ENCODE measurements at regions not wholly inside any gene's neighbourhood (a gene's known extent, or its start where the extent isn't known, plus 50 kb on each side); places are given as distances from the start of the nearest gene placed in this dataset.
A peak's percentile ranks its signal among the peaks of the same experiment; 100 is the strongest.

GRCh38 chr7:47654672-47655298 is 72.9 kb upstream of the TNS3 start:
- peak; percentile 58 to 66 for DNase-seq (ENCODE audit: low read depth in 2 of 2)
- no peak for TF ChIP-seq CTCF (IDR thresholded peaks at IDR 0.05; ENCODE audit: low read depth, low read length)
- no peak overlapping the region for H3K4me3 ChIP-seq (replicated peaks in 1 of 2; ENCODE audit: low read depth in 2 of 2, low read length in 2 of 2)

- no peak for TF ChIP-seq CTCF (IDR thresholded peaks at IDR 0.05; ENCODE audit: low read depth, low read length)
- no peak overlapping the region for H3K4me3 ChIP-seq (replicated peaks in 1 of 2; ENCODE audit: low read depth in 2 of 2, low read length in 2 of 2)
- DNase-seq (ENCODE audit: low read depth in 2 of 2): peak; percentile 68 to 86
Observed at GRCh38 chr7:47653550-47654411, 71.9 kb upstream of the TNS3 start.

GRCh38 chr7:47652591-47652990 is 70.7 kb upstream of the TNS3 start:
- H3K4me3 ChIP-seq (replicated peaks in 1 of 2; ENCODE audit: low read depth in 2 of 2, low read length in 2 of 2): no peak overlapping the region
- TF ChIP-seq CTCF (IDR thresholded peaks at IDR 0.05; ENCODE audit: low read depth, low read length): no peak
- DNase-seq (ENCODE audit: low read depth in 2 of 2): peak; percentile 23 to 59

- no peak overlapping the region for H3K4me3 ChIP-seq (replicated peaks in 1 of 2; ENCODE audit: low read depth in 2 of 2, low read length in 2 of 2)
- peak; percentile 98 to 99 for DNase-seq (ENCODE audit: low read depth in 2 of 2)
- no peak for TF ChIP-seq CTCF (IDR thresholded peaks at IDR 0.05; ENCODE audit: low read depth, low read length)
Observed at GRCh38 chr7:47651355-47652317, 69.7 kb upstream of the TNS3 start.

- no peak overlapping the region for H3K4me3 ChIP-seq (replicated peaks in 1 of 2; ENCODE audit: low read depth in 2 of 2, low read length in 2 of 2)
- TF ChIP-seq CTCF (IDR thresholded peaks at IDR 0.05; ENCODE audit: low read depth, low read length): no peak
- DNase-seq (ENCODE audit: low read depth in 2 of 2): no peak
Observed at GRCh38 chr7:47649919-47650318, 68.0 kb upstream of the TNS3 start.

GRCh38 chr7:47648275-47648925 is 66.5 kb upstream of the TNS3 start:
- no peak overlapping the region for H3K4me3 ChIP-seq (replicated peaks in 1 of 2; ENCODE audit: low read depth in 2 of 2, low read length in 2 of 2)
- TF ChIP-seq CTCF (IDR thresholded peaks at IDR 0.05; ENCODE audit: low read depth, low read length): no peak
- DNase-seq (ENCODE audit: low read depth in 2 of 2): peak; percentile 73 to 82

All from cardiac fibroblast (primary cell).